HEK293 (cell line): ENCODE measurements at regions not wholly inside any gene's neighbourhood (a gene's known extent, or its start where the extent isn't known, plus 50 kb on each side); places are given as distances from the start of the nearest gene placed in this dataset.

Source experiments
- CTCF ChIA-PET: fragments of 350-600 bp; formaldehyde crosslinking; extraction: SDS; loops from one replicate; lab custom pipeline; 2021; ENCODE audit warnings: antibody characterized with exemption; lab: Yijun Ruan, JAX
- POLR2A ChIA-PET: fragments of 300-600 bp; formaldehyde crosslinking; extraction: SDS; loops from one replicate; lab custom pipeline; 2020; ENCODE audit warnings: antibody characterized with exemption, inconsistent platforms; lab: Yijun Ruan, JAX
- H3K27ac ChIP-seq: fragments of 200-500 bp; sonication (Bioruptor generic); 2 replicates; pipeline ENCODE4 v1.5.1; 2014; ENCODE audit warnings: low read depth, low read length, control low read depth, inconsistent platforms; ENCODE audit errors: extremely low read depth
- H3K36me3 ChIP-seq, 2 experiments: fragments of 200-500 bp in 1 of 2; sonication (Bioruptor generic) in 1 of 2; 1 replicate in 1 of 2; 2 replicates in 1 of 2; pipeline ENCODE4 v1.5.1; 2014 to 2017; ENCODE audit warnings: inconsistent platforms in 2 of 2, low read length in 2 of 2; ENCODE audit not compliant: control insufficient read depth in 2 of 2, insufficient read depth in 1 of 2
- H3K4me1 ChIP-seq: fragments of 200-500 bp; sonication (Bioruptor generic); 2 replicates; pipeline ENCODE4 v1.5.1; 2014; ENCODE audit warnings: mild to moderate bottlenecking, low read length, inconsistent platforms; ENCODE audit not compliant: control insufficient read depth, insufficient read depth
- H3K4me3 ChIP-seq: 2 replicates; pipeline ENCODE4 v1.5.1; 2011; ENCODE audit warnings: low read depth, mild to moderate bottlenecking, control low read depth, low read length, moderate library complexity
- H3K9me3 ChIP-seq: fragments of 200-500 bp; sonication (Bioruptor generic); 2 replicates; pipeline ENCODE4 v1.5.1; 2014; ENCODE audit warnings: low read depth, low read length, inconsistent platforms; ENCODE audit not compliant: control insufficient read depth, insufficient read depth
- SCRT1 ChIP-seq: fragments of 450-650 bp; formaldehyde crosslinking; IDR thresholded peaks from 2 replicates; pipeline ENCODE4 v1.5.1; 2016; ENCODE audit warnings: missing biosample characterization, missing genetic modification characterization, borderline replicate concordance
- ZBTB21 ChIP-seq: fragments of 450-650 bp; formaldehyde crosslinking; IDR thresholded peaks from 2 replicates; pipeline ENCODE4 v1.5.1; 2017; ENCODE audit warnings: missing biosample characterization, missing genetic modification characterization
- ZFP41 ChIP-seq: fragments of 450-650 bp; formaldehyde crosslinking; IDR thresholded peaks from 2 replicates; pipeline ENCODE4 v1.5.1; 2016; ENCODE audit warnings: missing biosample characterization, missing genetic modification characterization, borderline replicate concordance
- ZNF239 ChIP-seq: fragments of 450-650 bp; formaldehyde crosslinking; IDR thresholded peaks from 2 replicates; pipeline ENCODE4 v1.5.1; 2016; ENCODE audit warnings: missing biosample characterization, missing genetic modification characterization
- ZNF24 ChIP-seq: fragments of 450-650 bp; formaldehyde crosslinking; IDR thresholded peaks from 2 replicates; pipeline ENCODE4 v1.5.1; 2016; ENCODE audit warnings: missing biosample characterization, missing genetic modification characterization
- ZNF266 ChIP-seq: fragments of 450-650 bp; formaldehyde crosslinking; IDR thresholded peaks from 2 replicates; pipeline ENCODE4 v1.5.1; 2016; ENCODE audit warnings: missing biosample characterization, missing genetic modification characterization, low read depth
- ZNF341 ChIP-seq: fragments of 450-650 bp; formaldehyde crosslinking; IDR thresholded peaks from 2 replicates; pipeline ENCODE4; 2016; ENCODE audit warnings: low read depth, missing biosample characterization, missing genetic modification characterization
- ZNF473 ChIP-seq: fragments of 450-650 bp; formaldehyde crosslinking; IDR thresholded peaks from 2 replicates; pipeline ENCODE4 v1.5.1; 2017; ENCODE audit warnings: missing biosample characterization, missing genetic modification characterization
- ZNF623 ChIP-seq: fragments of 450-650 bp; formaldehyde crosslinking; IDR thresholded peaks from 2 replicates; pipeline ENCODE4 v1.5.1; 2016; ENCODE audit warnings: missing biosample characterization, missing genetic modification characterization
- ZNF76 ChIP-seq: fragments of 450-650 bp; formaldehyde crosslinking; IDR thresholded peaks from 2 replicates; pipeline ENCODE4; 2016; ENCODE audit warnings: low read depth, missing biosample characterization, missing genetic modification characterization, borderline replicate concordance
- ZXDB ChIP-seq: fragments of 450-650 bp; formaldehyde crosslinking; IDR thresholded peaks from 2 replicates; pipeline ENCODE4 v1.5.1; 2016; ENCODE audit warnings: missing biosample characterization, missing genetic modification characterization
- TF ChIP-seq, protein P1 (sequence below): fragments of 450-650 bp; formaldehyde crosslinking; IDR thresholded peaks from 2 replicates; pipeline ENCODE4 v1.5.1; 2016; ENCODE audit warnings: missing biosample characterization, missing genetic modification characterization
- TF ChIP-seq, protein P2 (sequence below): fragments of 450-650 bp; formaldehyde crosslinking; IDR thresholded peaks from 2 replicates; pipeline ENCODE4 v1.5.1; 2016; ENCODE audit warnings: missing biosample characterization, missing genetic modification characterization
- TF ChIP-seq, protein P3 (sequence below): fragments of 450-650 bp; formaldehyde crosslinking; conservative IDR thresholded peaks from 2 replicates; pipeline ENCODE4 v1.5.1; 2016; ENCODE audit warnings: low read depth, missing biosample characterization, missing genetic modification characterization
- TF ChIP-seq, protein P4 (sequence below): fragments of 450-650 bp; formaldehyde crosslinking; IDR thresholded peaks from 2 replicates; pipeline ENCODE4 v1.5.1; 2016; ENCODE audit warnings: missing biosample characterization, missing genetic modification characterization
- TF ChIP-seq, protein P5 (sequence below): fragments of 450-650 bp; IDR thresholded peaks from 2 replicates; pipeline ENCODE4 v1.5.1; 2018; ENCODE audit warnings: missing biosample characterization, missing genetic modification characterization
- TF ChIP-seq, protein P6 (sequence below): IDR thresholded peaks from 2 replicates; pipeline ENCODE4 v1.6.1; 2011; ENCODE audit warnings: mild to moderate bottlenecking, low read depth, low read length, borderline replicate concordance

DNA sequence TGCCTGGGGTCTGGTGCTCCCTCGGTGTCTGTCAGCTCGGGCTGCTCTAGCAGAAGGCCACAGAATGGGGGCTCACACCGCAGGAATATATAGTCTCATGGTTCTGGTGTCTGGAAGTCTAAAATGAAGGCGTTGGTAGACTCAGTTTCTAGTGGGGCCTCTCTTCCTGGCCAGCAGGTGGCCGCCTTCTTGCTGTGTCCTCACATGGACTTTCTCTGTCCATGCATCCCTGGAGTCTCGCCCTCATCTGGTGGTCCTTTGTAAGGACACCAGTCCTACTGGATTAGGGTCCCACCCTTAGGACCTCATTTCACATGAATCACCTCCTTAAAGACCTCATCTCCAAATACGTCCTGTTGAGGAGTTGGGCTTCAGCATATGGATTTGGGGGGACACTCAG is 65.7 kb downstream of the RRM2 start:
- H3K27ac ChIP-seq = no peak overlapping the region
- no peaks in the 10 kb centered on the region for H3K9me3 ChIP-seq
- CTCF ChIA-PET = interaction anchor here (2.3 kb wide), 1 partner anchor 221 kb away, joined by 7 read pairs; no protein-coding TSS in a partner anchor
- TF ChIP-seq, protein P1, sequence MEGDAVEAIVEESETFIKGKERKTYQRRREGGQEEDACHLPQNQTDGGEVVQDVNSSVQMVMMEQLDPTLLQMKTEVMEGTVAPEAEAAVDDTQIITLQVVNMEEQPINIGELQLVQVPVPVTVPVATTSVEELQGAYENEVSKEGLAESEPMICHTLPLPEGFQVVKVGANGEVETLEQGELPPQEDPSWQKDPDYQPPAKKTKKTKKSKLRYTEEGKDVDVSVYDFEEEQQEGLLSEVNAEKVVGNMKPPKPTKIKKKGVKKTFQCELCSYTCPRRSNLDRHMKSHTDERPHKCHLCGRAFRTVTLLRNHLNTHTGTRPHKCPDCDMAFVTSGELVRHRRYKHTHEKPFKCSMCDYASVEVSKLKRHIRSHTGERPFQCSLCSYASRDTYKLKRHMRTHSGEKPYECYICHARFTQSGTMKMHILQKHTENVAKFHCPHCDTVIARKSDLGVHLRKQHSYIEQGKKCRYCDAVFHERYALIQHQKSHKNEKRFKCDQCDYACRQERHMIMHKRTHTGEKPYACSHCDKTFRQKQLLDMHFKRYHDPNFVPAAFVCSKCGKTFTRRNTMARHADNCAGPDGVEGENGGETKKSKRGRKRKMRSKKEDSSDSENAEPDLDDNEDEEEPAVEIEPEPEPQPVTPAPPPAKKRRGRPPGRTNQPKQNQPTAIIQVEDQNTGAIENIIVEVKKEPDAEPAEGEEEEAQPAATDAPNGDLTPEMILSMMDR (tag by site-specific recombination) = peak; percentile 35; the same call in 1 of the 2 replicates
- TF ChIP-seq ZNF76 = no peak
- TF ChIP-seq, all 188 proteins: peak for 1
- Histone ChIP-seq H3K4me3 (no peak overlapping the region), H3K36me3 (no peaks in the 10 kb centered on the region), H3K4me1 (no peaks in the 10 kb centered on the region)
- POLR2A ChIA-PET = no interaction called here

DNA sequence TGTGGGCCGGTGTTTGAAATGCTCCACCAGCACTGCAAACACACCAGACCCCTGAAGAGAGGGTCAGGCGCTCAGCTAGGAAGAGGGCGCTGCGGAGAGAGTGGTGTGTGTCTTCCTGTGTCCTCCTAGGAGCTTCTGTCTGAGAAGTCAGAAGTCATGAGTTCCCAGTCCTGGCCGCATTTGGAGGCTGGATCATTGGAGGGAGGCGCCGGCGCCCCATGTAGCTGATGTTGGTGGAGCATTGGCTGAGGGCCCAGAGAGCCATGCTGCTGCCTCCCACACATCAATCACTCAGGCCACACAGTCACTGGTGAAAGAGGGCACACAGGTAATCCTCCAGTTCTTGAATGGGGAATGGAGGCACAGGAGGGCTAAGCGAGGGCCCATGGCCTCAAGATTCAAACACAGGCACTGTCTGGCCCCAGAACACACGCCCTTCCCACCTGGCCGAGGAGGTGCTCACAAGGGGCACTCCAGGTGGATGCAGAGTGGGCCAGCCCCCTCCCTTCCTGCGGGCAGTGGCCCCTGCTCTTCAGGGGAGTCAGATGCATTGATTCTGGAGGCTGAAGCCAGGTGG is 66.3 kb downstream of the RRM2 start:
- no peak for TF ChIP-seq ZNF266 (tag by site-specific recombination)
- no peak for TF ChIP-seq ZNF24
- no peak for TF ChIP-seq ZXDB (tag by site-specific recombination)
- TF ChIP-seq, protein P2, sequence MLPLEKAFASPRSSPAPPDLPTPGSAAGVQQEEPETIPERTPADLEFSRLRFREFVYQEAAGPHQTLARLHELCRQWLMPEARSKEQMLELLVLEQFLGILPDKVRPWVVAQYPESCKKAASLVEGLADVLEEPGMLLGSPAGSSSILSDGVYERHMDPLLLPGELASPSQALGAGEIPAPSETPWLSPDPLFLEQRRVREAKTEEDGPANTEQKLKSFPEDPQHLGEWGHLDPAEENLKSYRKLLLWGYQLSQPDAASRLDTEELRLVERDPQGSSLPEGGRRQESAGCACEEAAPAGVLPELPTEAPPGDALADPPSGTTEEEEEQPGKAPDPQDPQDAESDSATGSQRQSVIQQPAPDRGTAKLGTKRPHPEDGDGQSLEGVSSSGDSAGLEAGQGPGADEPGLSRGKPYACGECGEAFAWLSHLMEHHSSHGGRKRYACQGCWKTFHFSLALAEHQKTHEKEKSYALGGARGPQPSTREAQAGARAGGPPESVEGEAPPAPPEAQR (tag by site-specific recombination) = no peak
- TF ChIP-seq, protein P3, sequence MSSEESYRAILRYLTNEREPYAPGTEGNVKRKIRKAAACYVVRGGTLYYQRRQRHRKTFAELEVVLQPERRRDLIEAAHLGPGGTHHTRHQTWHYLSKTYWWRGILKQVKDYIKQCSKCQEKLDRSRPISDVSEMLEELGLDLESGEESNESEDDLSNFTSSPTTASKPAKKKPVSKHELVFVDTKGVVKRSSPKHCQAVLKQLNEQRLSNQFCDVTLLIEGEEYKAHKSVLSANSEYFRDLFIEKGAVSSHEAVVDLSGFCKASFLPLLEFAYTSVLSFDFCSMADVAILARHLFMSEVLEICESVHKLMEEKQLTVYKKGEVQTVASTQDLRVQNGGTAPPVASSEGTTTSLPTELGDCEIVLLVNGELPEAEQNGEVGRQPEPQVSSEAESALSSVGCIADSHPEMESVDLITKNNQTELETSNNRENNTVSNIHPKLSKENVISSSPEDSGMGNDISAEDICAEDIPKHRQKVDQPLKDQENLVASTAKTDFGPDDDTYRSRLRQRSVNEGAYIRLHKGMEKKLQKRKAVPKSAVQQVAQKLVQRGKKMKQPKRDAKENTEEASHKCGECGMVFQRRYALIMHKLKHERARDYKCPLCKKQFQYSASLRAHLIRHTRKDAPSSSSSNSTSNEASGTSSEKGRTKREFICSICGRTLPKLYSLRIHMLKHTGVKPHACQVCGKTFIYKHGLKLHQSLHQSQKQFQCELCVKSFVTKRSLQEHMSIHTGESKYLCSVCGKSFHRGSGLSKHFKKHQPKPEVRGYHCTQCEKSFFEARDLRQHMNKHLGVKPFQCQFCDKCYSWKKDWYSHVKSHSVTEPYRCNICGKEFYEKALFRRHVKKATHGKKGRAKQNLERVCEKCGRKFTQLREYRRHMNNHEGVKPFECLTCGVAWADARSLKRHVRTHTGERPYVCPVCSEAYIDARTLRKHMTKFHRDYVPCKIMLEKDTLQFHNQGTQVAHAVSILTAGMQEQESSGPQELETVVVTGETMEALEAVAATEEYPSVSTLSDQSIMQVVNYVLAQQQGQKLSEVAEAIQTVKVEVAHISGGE (tag by site-specific recombination) = no peak
- no peak for TF ChIP-seq ZNF341 (tag by site-specific recombination)
- TF ChIP-seq, protein P4, sequence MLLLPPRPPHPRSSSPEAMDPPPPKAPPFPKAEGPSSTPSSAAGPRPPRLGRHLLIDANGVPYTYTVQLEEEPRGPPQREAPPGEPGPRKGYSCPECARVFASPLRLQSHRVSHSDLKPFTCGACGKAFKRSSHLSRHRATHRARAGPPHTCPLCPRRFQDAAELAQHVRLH = no peak
- ChIA-PET POLR2A (no interaction called here), CTCF (interaction anchor here (2.3 kb wide), 1 partner anchor 220 kb away, joined by 7 read pairs; no protein-coding TSS in a partner anchor)
- H3K27ac ChIP-seq = no peak overlapping the region
- H3K4me1 ChIP-seq = no peaks in the 10 kb centered on the region
- no peaks in the 10 kb centered on the region for H3K9me3 ChIP-seq
- no peaks in the 10 kb centered on the region for H3K36me3 ChIP-seq
- no peak overlapping the region for H3K4me3 ChIP-seq

DNA sequence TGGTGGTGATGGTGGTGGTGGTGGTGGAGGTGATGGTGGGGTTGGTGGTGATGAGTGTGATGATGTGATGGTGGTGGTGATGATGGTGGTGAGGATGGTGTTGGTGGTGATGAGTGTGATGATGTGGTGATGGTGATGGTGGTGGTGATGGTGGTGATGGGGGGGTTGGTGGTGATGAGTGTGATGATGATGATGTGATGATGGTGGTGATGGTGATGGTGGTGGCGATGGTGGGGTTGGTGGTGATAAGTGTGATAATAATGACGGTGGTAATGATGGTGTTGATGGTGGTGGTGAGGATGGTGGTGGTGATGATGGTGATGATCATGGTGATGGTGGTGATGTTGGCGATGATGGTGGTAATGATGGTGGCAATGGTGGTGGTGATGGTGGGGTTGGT is 67.7 kb downstream of the RRM2 start:
- ChIA-PET CTCF (no interaction called here), POLR2A (no interaction called here)
- Histone ChIP-seq H3K4me3 (no peak overlapping the region), H3K4me1 (no peaks in the 10 kb centered on the region), H3K36me3 (no peaks in the 10 kb centered on the region), H3K27ac (no peak overlapping the region), H3K9me3 (no peaks in the 10 kb centered on the region)
- no peak for TF ChIP-seq ZNF623 (tag by site-specific recombination)
- no peak for TF ChIP-seq ZBTB21 (tag by site-specific recombination)
- TF ChIP-seq, protein P5, sequence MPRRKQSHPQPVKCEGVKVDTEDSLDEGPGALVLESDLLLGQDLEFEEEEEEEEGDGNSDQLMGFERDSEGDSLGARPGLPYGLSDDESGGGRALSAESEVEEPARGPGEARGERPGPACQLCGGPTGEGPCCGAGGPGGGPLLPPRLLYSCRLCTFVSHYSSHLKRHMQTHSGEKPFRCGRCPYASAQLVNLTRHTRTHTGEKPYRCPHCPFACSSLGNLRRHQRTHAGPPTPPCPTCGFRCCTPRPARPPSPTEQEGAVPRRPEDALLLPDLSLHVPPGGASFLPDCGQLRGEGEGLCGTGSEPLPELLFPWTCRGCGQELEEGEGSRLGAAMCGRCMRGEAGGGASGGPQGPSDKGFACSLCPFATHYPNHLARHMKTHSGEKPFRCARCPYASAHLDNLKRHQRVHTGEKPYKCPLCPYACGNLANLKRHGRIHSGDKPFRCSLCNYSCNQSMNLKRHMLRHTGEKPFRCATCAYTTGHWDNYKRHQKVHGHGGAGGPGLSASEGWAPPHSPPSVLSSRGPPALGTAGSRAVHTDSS (tag by site-specific recombination) = peak; percentile 75
- TF ChIP-seq SCRT1 = no peak
- no peak for TF ChIP-seq ZFP41 (tag by site-specific recombination)
- TF ChIP-seq, protein P6, sequence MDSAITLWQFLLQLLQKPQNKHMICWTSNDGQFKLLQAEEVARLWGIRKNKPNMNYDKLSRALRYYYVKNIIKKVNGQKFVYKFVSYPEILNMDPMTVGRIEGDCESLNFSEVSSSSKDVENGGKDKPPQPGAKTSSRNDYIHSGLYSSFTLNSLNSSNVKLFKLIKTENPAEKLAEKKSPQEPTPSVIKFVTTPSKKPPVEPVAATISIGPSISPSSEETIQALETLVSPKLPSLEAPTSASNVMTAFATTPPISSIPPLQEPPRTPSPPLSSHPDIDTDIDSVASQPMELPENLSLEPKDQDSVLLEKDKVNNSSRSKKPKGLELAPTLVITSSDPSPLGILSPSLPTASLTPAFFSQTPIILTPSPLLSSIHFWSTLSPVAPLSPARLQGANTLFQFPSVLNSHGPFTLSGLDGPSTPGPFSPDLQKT = no peak
- 0 out of 2 replicates have a peak, but pooled peaks have one; percentile 35 for TF ChIP-seq ZNF239
- no peak for TF ChIP-seq ZNF473
